Naive thymus-derived CD8-positive, alpha-beta T cell (primary cell): ENCODE measurements at regions not wholly inside any gene's neighbourhood (a gene's known extent, or its start where the extent isn't known, plus 50 kb on each side); places are given as distances from the start of the nearest gene placed in this dataset.

ENCODE experiments used
- ATAC-seq, 2 donors: fragments of 150-1000 bp; cut with Tn5 transposase in 1 of 2; sonication (Bioruptor Pico), chemical (Tn5 transposase) in 1 of 2; 1 replicate in 1 of 2; 2 replicates in 1 of 2; pipeline ENCODE4 v1.10.0; 2021; ENCODE audit warnings: mild to moderate bottlenecking in 2 of 2, moderate library complexity in 2 of 2
- POLR2A ChIA-PET: fragments of 350-600 bp; sonication (Branson Sonifier 250); formaldehyde crosslinking; loops from one replicate; lab custom pipeline; 2021; ENCODE audit warnings: antibody characterized with exemption; lab: Charles Lee
- DNase-seq, 10 donors: peaks; one replicate each; pipeline versions ENCODE4 v3.0.0 to v3.0.0-alpha.2; 2020 to 2022
- H3K27ac Mint-ChIP-seq, 10 donors: one replicate each; pipeline ENCODE4 v1.8.0; 2020 to 2022; ENCODE audit warnings: mild to moderate bottlenecking in 10 of 10, mixed read lengths in 10 of 10, moderate library complexity in 4 of 10, inconsistent platforms in 1 of 10
- H3K27me3 Mint-ChIP-seq, 5 donors: one replicate each; pipeline ENCODE4 v1.8.0; 2021 to 2022; ENCODE audit warnings: mixed read lengths in 5 of 5
- H3K36me3 Mint-ChIP-seq, 3 donors: one replicate each; pipeline ENCODE4 v1.8.0; 2020 to 2022; ENCODE audit warnings: mixed read lengths in 3 of 3, mild to moderate bottlenecking in 2 of 3, inconsistent platforms in 1 of 3
- H3K4me1 Mint-ChIP-seq, 4 donors: one replicate each; pipeline ENCODE4 v1.8.0; 2021 to 2022; ENCODE audit warnings: mixed read lengths in 4 of 4
- H3K4me3 Mint-ChIP-seq, 10 donors: one replicate each; pipeline ENCODE4 v1.8.0; 2020 to 2022; ENCODE audit warnings: mild to moderate bottlenecking in 10 of 10, mixed read lengths in 10 of 10, moderate library complexity in 6 of 10, inconsistent platforms in 1 of 10
- H3K9me3 Mint-ChIP-seq, 9 donors: one replicate each; pipeline ENCODE4 v1.8.0; 2020 to 2022; ENCODE audit warnings: mixed read lengths in 9 of 9, mild to moderate bottlenecking in 3 of 9, inconsistent platforms in 1 of 9, moderate library complexity in 1 of 9

- Mint-ChIP-seq H3K36me3 (peaks cover 3 to 20% (median 13%) of the 10 kb centered on the region in 3 donors), H3K27ac (no peak overlapping the region), H3K27me3 (peaks cover 0 to 8% (median 0%) of the 10 kb centered on the region in 5 donors), H3K4me3 (no peak overlapping the region), H3K9me3 (peaks cover 2 to 20% (median 12%) of the 10 kb centered on the region in 9 donors), H3K4me1 (peaks cover 0 to 2% (median 0%) of the 10 kb centered on the region in 4 donors)
- POLR2A ChIA-PET: no interaction called here
- ATAC-seq: no peak
- no peak for DNase-seq
Observed at GRCh38 chr14:56390859-56391258, 188.7 kb upstream of the TMEM260 start.

- Mint-ChIP-seq H3K27me3 (peaks cover 0 to 3% (median 2%) of the 10 kb centered on the region in 5 donors), H3K36me3 (peaks cover 0 to 3% (median 0%) of the 10 kb centered on the region in 3 donors), H3K4me1 (no peaks in the 10 kb centered on the region), H3K27ac (no peak overlapping the region), H3K9me3 (peaks cover 0 to 4% (median 0%) of the 10 kb centered on the region in 9 donors), H3K4me3 (no peak overlapping the region)
- POLR2A ChIA-PET: no interaction called here
- DNase-seq (no peak), ATAC-seq (no peak)
Observed at GRCh38 chr14:56394826-56395530, 184.6 kb upstream of the TMEM260 start.

GRCh38 chr14:56400109-56400825 lies 179.3 kb upstream of the TMEM260 start:
- Mint-ChIP-seq H3K4me3 (no peak overlapping the region), H3K36me3 (peaks cover 0 to 6% (median 0%) of the 10 kb centered on the region in 3 donors), H3K27ac (no peak overlapping the region), H3K27me3 (peaks cover 0 to 9% (median 3%) of the 10 kb centered on the region in 5 donors), H3K4me1 (no peaks in the 10 kb centered on the region), H3K9me3 (peaks cover 0 to 16% (median 4%) of the 10 kb centered on the region in 9 donors)
- POLR2A ChIA-PET: no interaction called here
- ATAC-seq (no peak), DNase-seq (no peak)

- Mint-ChIP-seq H3K27ac (peak overlapping the region in 5 of 10 donors; percentile 8 to 72 (median 41)), H3K4me3 (peak overlapping the region; percentile 49 to 84 (median 76)), H3K4me1 (peaks cover 6 to 13% (median 11%) of the 10 kb centered on the region in 4 donors), H3K27me3 (peaks cover 0 to 4% (median 3%) of the 10 kb centered on the region in 5 donors), H3K36me3 (peaks cover 0 to 4% (median 0%) of the 10 kb centered on the region in 3 donors), H3K9me3 (peaks cover 0 to 15% (median 5%) of the 10 kb centered on the region in 9 donors)
- POLR2A ChIA-PET: no interaction called here
- DNase-seq: no peak
- no peak for ATAC-seq
Observed at GRCh38 chr14:56412468-56413434, 166.8 kb upstream of the TMEM260 start.

GRCh38 chr14:56413721-56414120 lies 165.9 kb upstream of the TMEM260 start:
- ATAC-seq: no peak
- H3K4me1 Mint-ChIP-seq: peaks cover 6 to 13% (median 11%) of the 10 kb centered on the region in 4 donors
- POLR2A ChIA-PET: no interaction called here
- H3K27ac Mint-ChIP-seq: no peak overlapping the region
- peaks cover 0 to 4% (median 2%) of the 10 kb centered on the region in 5 donors for H3K27me3 Mint-ChIP-seq
- DNase-seq: no peak
- peaks cover 0 to 14% (median 5%) of the 10 kb centered on the region in 9 donors for H3K9me3 Mint-ChIP-seq
- H3K4me3 Mint-ChIP-seq: no peak overlapping the region
- peaks cover 0 to 4% (median 0%) of the 10 kb centered on the region in 3 donors for H3K36me3 Mint-ChIP-seq

GRCh38 chr14:56414236-56414635 lies 165.4 kb upstream of the TMEM260 start:
- DNase-seq (no peak), ATAC-seq (no peak)
- Mint-ChIP-seq H3K9me3 (peaks cover 0 to 9% (median 1%) of the 10 kb centered on the region in 9 donors), H3K36me3 (peaks cover 0 to 2% (median 0%) of the 10 kb centered on the region in 3 donors), H3K4me3 (no peak overlapping the region), H3K27me3 (peaks cover 0 to 4% (median 2%) of the 10 kb centered on the region in 5 donors), H3K4me1 (peaks cover 6 to 13% (median 11%) of the 10 kb centered on the region in 4 donors), H3K27ac (no peak overlapping the region)
- POLR2A ChIA-PET: no interaction called here

GRCh38 chr14:56416213-56416612 lies 163.4 kb upstream of the TMEM260 start:
- POLR2A ChIA-PET: no interaction called here
- Mint-ChIP-seq H3K36me3 (no peaks in the 10 kb centered on the region), H3K4me3 (no peak overlapping the region), H3K27ac (no peak overlapping the region), H3K27me3 (peaks cover 0 to 4% (median 2%) of the 10 kb centered on the region in 5 donors), H3K9me3 (no peaks in the 10 kb centered on the region), H3K4me1 (peaks cover 6 to 13% (median 11%) of the 10 kb centered on the region in 4 donors)
- DNase-seq (no peak), ATAC-seq (no peak)

GRCh38 chr14:56417173-56417572 lies 162.4 kb upstream of the TMEM260 start:
- POLR2A ChIA-PET: no interaction called here
- no peak for DNase-seq
- Mint-ChIP-seq H3K4me1 (peaks cover 6 to 11% (median 10%) of the 10 kb centered on the region in 4 donors), H3K9me3 (no peaks in the 10 kb centered on the region), H3K27me3 (peaks cover 0 to 4% (median 0%) of the 10 kb centered on the region in 5 donors), H3K27ac (no peak overlapping the region), H3K4me3 (no peak overlapping the region), H3K36me3 (no peaks in the 10 kb centered on the region)
- no peak for ATAC-seq

- no peaks in the 10 kb centered on the region for H3K36me3 Mint-ChIP-seq
- no peaks in the 10 kb centered on the region for H3K4me1 Mint-ChIP-seq
- no peak overlapping the region for H3K4me3 Mint-ChIP-seq
- no peak overlapping the region for H3K27ac Mint-ChIP-seq
- H3K9me3 Mint-ChIP-seq: no peaks in the 10 kb centered on the region
- DNase-seq (no peak), ATAC-seq (no peak)
- H3K27me3 Mint-ChIP-seq: peaks cover 0 to 4% (median 2%) of the 10 kb centered on the region in 5 donors
- POLR2A ChIA-PET: no interaction called here
Observed at GRCh38 chr14:56419750-56420149, 159.8 kb upstream of the TMEM260 start.

- Mint-ChIP-seq H3K4me3 (no peak overlapping the region), H3K27me3 (peaks cover 0 to 4% (median 0%) of the 10 kb centered on the region in 5 donors), H3K36me3 (no peaks in the 10 kb centered on the region), H3K4me1 (no peaks in the 10 kb centered on the region), H3K9me3 (no peaks in the 10 kb centered on the region), H3K27ac (no peak overlapping the region)
- POLR2A ChIA-PET: no interaction called here
- DNase-seq: no peak
- no peak for ATAC-seq
Observed at GRCh38 chr14:56422221-56422620, 157.4 kb upstream of the TMEM260 start.

GRCh38 chr14:56422703-56423213 lies 156.8 kb upstream of the TMEM260 start:
- no peaks in the 10 kb centered on the region for H3K9me3 Mint-ChIP-seq
- H3K36me3 Mint-ChIP-seq: no peaks in the 10 kb centered on the region
- no peaks in the 10 kb centered on the region for H3K4me1 Mint-ChIP-seq
- H3K4me3 Mint-ChIP-seq: no peak overlapping the region
- ATAC-seq: no peak
- POLR2A ChIA-PET: no interaction called here
- peaks cover 0 to 3% (median 0%) of the 10 kb centered on the region in 5 donors for H3K27me3 Mint-ChIP-seq
- H3K27ac Mint-ChIP-seq: no peak overlapping the region
- DNase-seq: peak in 5 of 10 donors; percentile 1 to 26 (median 9)

GRCh38 chr14:56423544-56423943 lies 156.1 kb upstream of the TMEM260 start:
- ATAC-seq: no peak
- Mint-ChIP-seq H3K4me1 (no peaks in the 10 kb centered on the region), H3K36me3 (no peaks in the 10 kb centered on the region), H3K27me3 (peaks cover 0 to 3% (median 0%) of the 10 kb centered on the region in 5 donors), H3K27ac (no peak overlapping the region), H3K9me3 (no peaks in the 10 kb centered on the region), H3K4me3 (no peak overlapping the region)
- POLR2A ChIA-PET: no interaction called here
- no peak for DNase-seq
